Psoas muscle (tissue), 7 donors: ENCODE measurements at regions not wholly inside any gene's neighbourhood (a gene's known extent, or its start where the extent isn't known, plus 50 kb on each side); places are given as distances from the start of the nearest gene placed in this dataset.

Experiments used
- ATAC-seq, 4 donors: fragments of 200-7000 bp; cut with Tn5 transposase; one replicate each; pipeline ENCODE4 v1.9.1; 2020; ENCODE audit warnings: moderate library complexity in 3 of 4, mild to moderate bottlenecking in 2 of 4
- DNase-seq, 2 donors: peaks; one replicate each; pipeline ENCODE4 v3.0.0-alpha.2; 2020
- H3K27ac ChIP-seq: fragments of 200-600 bp; one replicate; pipeline ENCODE4 v1.8.0; 2022
- H3K27me3 ChIP-seq, 3 donors: fragments of 200-600 bp in 1 of 3; one replicate each; pipeline versions ENCODE4 v1.6.1 to v1.8.0; 2013 to 2022; ENCODE audit warnings: low read length in 2 of 3, mild to moderate bottlenecking in 2 of 3, moderate library complexity in 1 of 3; ENCODE audit not compliant: insufficient read depth in 3 of 3
- H3K36me3 ChIP-seq, 2 donors: fragments of 200-600 bp in 1 of 2; one replicate each; pipeline versions ENCODE4 v1.6.1 to v1.8.0; 2013 to 2022; ENCODE audit warnings: low read depth in 1 of 2, mild to moderate bottlenecking in 1 of 2, moderate library complexity in 1 of 2; ENCODE audit not compliant: insufficient read depth in 1 of 2
- H3K4me1 ChIP-seq: fragments of 200-600 bp; one replicate; pipeline ENCODE4 v1.8.0; 2022
- H3K4me3 ChIP-seq: fragments of 200-600 bp; one replicate; pipeline ENCODE4 v1.8.0; 2022; ENCODE audit warnings: mild to moderate bottlenecking
- H3K9me3 ChIP-seq: fragments of 200-600 bp; one replicate; pipeline ENCODE4 v1.8.0; 2022
- WGBS, 3 donors: extraction: QIAGEN DNeasy Blood & Tissue Kit; methylation state at CpG; one replicate each; pipeline versions ENCODE4 v1.1.6 to v1.1.7; 2013; 5-methylcytosine and 5-hydroxymethylcytosine counted together
- intact Hi-C, 2 donors: fragments of 100-400 bp; cut with DNase I; formaldehyde crosslinking; loops; one replicate each; pipeline versions ENCODE4 v1.11.0 to v1.14.2; 2022
- TF ChIP-seq, protein P1 (sequence below): fragments of 200-600 bp; IDR thresholded peaks from one replicate; pipeline ENCODE4 v1.8.0; 2022; ENCODE audit warnings: antibody characterized with exemption
- donor health status: healthy with polysubstance abuse.
- donor health status: DM: no; HTN: no; CAD: no; lungs with moderate emphysema.
- donor health status: Bipolar disorder and iron deficiency.
- donor health status: healthy.
- donor health status: DM: yes; HTN: yes; CAD: no.
- donor health status: DM: no; HTN: no; CAD: no.
- donor health status: DM: yes; HTN: yes; CAD: no.

DNA sequence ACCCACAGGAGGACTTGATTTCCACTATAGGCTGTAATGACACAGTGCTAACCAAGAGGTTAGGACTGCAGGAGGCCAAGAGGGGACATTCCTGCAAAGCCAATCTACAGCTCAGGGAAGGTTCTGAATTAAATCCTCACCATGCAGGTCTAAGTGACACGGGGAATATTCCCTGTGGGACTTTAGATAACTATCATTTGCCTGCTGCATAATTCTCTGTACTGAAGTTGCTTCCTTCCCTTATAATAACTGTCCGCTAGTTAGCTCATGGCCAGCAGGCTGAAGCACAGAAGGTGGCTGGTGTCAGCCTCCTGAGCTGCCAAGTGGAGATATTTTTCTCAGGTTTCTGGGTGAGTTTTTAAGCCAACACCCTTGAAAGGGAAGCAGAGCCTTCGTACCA, 74.6 kb upstream of the SOX9 start:
- H3K9me3 ChIP-seq, result no peaks in the 10 kb centered on the region
- intact Hi-C loops, result no loop called here
- H3K4me3 ChIP-seq, result no peak overlapping the region

GRCh38 chr17:72046643-72047612, 73.9 kb upstream of the SOX9 start:
- TF ChIP-seq, protein P1, sequence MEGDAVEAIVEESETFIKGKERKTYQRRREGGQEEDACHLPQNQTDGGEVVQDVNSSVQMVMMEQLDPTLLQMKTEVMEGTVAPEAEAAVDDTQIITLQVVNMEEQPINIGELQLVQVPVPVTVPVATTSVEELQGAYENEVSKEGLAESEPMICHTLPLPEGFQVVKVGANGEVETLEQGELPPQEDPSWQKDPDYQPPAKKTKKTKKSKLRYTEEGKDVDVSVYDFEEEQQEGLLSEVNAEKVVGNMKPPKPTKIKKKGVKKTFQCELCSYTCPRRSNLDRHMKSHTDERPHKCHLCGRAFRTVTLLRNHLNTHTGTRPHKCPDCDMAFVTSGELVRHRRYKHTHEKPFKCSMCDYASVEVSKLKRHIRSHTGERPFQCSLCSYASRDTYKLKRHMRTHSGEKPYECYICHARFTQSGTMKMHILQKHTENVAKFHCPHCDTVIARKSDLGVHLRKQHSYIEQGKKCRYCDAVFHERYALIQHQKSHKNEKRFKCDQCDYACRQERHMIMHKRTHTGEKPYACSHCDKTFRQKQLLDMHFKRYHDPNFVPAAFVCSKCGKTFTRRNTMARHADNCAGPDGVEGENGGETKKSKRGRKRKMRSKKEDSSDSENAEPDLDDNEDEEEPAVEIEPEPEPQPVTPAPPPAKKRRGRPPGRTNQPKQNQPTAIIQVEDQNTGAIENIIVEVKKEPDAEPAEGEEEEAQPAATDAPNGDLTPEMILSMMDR, result no peak
- Histone ChIP-seq H3K4me3 (no peak overlapping the region), H3K4me1 (no peaks in the 10 kb centered on the region), H3K9me3 (no peaks in the 10 kb centered on the region), H3K36me3 (no peaks in the 10 kb centered on the region), H3K27me3 (peaks cover 0 to 2% (median 2%) of the 10 kb centered on the region in 3 donors), H3K27ac (no peak overlapping the region)
- intact Hi-C loops, result no loop called here
- no peak for DNase-seq
- no peak for ATAC-seq
- WGBS, 3 donors, result 75 to 76% (median 75%) methylated on average over 14 of the region's 14 CpGs

More for the DNA sequence above, 74.6 kb upstream of the SOX9 start:
- TF ChIP-seq, protein P1, result no peak
- Histone ChIP-seq H3K4me1 (no peaks in the 10 kb centered on the region), H3K27ac (no peak overlapping the region), H3K36me3 (no peaks in the 10 kb centered on the region), H3K27me3 (peaks cover 0 to 2% (median 2%) of the 10 kb centered on the region in 3 donors)
- 62 to 66% (median 62%) methylated on average over 3 of the region's 3 CpGs for WGBS, 3 donors
- ATAC-seq (no peak), DNase-seq (no peak)

DNA sequence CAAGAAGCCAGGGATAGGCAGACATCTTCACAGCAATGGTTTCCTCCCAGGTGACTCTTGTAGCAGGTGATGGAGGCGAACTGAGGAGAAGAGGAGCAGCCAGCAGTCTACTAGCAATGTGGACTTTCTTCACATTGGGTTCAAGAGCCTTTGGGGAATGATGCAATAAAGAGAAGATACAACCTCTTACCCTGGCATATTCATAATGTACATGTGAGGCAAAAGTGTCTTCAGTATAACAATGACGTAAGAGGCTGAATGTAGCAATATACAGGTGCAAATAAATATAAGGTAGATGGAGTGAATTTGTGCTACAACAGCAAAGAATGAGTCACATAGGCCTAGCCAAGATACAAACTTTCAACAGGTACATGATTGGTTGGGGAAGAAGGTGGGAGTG, 70.9 kb upstream of the SOX9 start:
- intact Hi-C loops, result no loop called here
- Histone ChIP-seq H3K9me3 (no peaks in the 10 kb centered on the region), H3K27ac (no peak overlapping the region), H3K36me3 (no peaks in the 10 kb centered on the region), H3K4me1 (no peaks in the 10 kb centered on the region), H3K4me3 (no peak overlapping the region), H3K27me3 (peaks cover 0 to 2% (median 2%) of the 10 kb centered on the region in 3 donors)
- WGBS, 3 donors, result 89 to 94% (median 94%) methylated on average over 2 of the region's 2 CpGs
- ATAC-seq (no peak), DNase-seq (no peak)
- TF ChIP-seq, protein P1, result no peak

- TF ChIP-seq, protein P1, result no peak
- no peaks in the 10 kb centered on the region for H3K36me3 ChIP-seq
- H3K27ac ChIP-seq, result no peak overlapping the region
- H3K4me3 ChIP-seq, result no peak overlapping the region
- no peak for DNase-seq
- WGBS, 3 donors, result 6 to 14% (median 7%) methylated on average over 11 of the region's 11 CpGs
- H3K9me3 ChIP-seq, result no peaks in the 10 kb centered on the region
- peaks cover 0 to 3% (median 0%) of the 10 kb centered on the region in 3 donors for H3K27me3 ChIP-seq
- no peaks in the 10 kb centered on the region for H3K4me1 ChIP-seq
- no peak for ATAC-seq
- intact Hi-C loops, result no loop called here
Measured at GRCh38 chr17:72053036-72053435, 67.8 kb upstream of the SOX9 start.
